ENCODE measurements at regions not wholly inside any gene's neighbourhood (a gene's known extent, or its start where the extent isn't known, plus 50 kb on each side); places are given as distances from the start of the nearest gene placed in this dataset.

GRCh38 chr6:71224011-71224410 lies 64.6 kb upstream of the OGFRL1 start:
- TF ChIP-seq CTCF (IDR thresholded peaks at IDR 0.05 in 4 of 5, conservative IDR thresholded peaks at IDR 0.05 in 1 of 5) (no peak), POLR2A (IDR thresholded peaks at IDR 0.05) (no peak)
